NT2/D1 (cell line): ENCODE measurements at regions not wholly inside any gene's neighbourhood (a gene's known extent, or its start where the extent isn't known, plus 50 kb on each side); places are given as distances from the start of the nearest gene placed in this dataset.

Experiments
- SUZ12 ChIP-seq: IDR thresholded peaks from 2 replicates; pipeline ENCODE4 v1.6.1; 2011; ENCODE audit not compliant: insufficient read length, insufficient read depth; ENCODE audit errors: extremely low read depth
- YY1 ChIP-seq: IDR thresholded peaks from 2 replicates; pipeline ENCODE4 v1.6.1; 2011; ENCODE audit not compliant: insufficient read length, insufficient read depth

GRCh38 chr10:32189400-32190084, 133.3 kb upstream of the KIF5B start:
- TF ChIP-seq YY1 = no peak
- no peak for TF ChIP-seq SUZ12
